ENCODE measurements at regions not wholly inside any gene's neighbourhood (a gene's known extent, or its start where the extent isn't known, plus 50 kb on each side); places are given as distances from the start of the nearest gene placed in this dataset.

GRCh38 chr15:46880791-46881190 is 836.5 kb upstream of the SEMA6D start:
- Histone ChIP-seq H3K4me1 (no peaks in the 10 kb centered on the region), H3K36me3 (peaks cover 0 to 1% of the 10 kb centered on the region in 2 donors), H3K4me3 (no peak overlapping the region), H3K27ac (no peak overlapping the region), H3K9me3 (no peaks in the 10 kb centered on the region), H3K27me3 (no peaks in the 10 kb centered on the region)
- intact Hi-C loops (cut with DNase I; ENCODE audit: low total_unique reads), result no loop called here
- DNase-seq, result no peak
- TF ChIP-seq, protein P1, sequence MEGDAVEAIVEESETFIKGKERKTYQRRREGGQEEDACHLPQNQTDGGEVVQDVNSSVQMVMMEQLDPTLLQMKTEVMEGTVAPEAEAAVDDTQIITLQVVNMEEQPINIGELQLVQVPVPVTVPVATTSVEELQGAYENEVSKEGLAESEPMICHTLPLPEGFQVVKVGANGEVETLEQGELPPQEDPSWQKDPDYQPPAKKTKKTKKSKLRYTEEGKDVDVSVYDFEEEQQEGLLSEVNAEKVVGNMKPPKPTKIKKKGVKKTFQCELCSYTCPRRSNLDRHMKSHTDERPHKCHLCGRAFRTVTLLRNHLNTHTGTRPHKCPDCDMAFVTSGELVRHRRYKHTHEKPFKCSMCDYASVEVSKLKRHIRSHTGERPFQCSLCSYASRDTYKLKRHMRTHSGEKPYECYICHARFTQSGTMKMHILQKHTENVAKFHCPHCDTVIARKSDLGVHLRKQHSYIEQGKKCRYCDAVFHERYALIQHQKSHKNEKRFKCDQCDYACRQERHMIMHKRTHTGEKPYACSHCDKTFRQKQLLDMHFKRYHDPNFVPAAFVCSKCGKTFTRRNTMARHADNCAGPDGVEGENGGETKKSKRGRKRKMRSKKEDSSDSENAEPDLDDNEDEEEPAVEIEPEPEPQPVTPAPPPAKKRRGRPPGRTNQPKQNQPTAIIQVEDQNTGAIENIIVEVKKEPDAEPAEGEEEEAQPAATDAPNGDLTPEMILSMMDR (IDR thresholded peaks at IDR 0.05), result no peak
- no peak for TF ChIP-seq POLR2A (IDR thresholded peaks at IDR 0.05)

GRCh38 chr15:46892621-46893160 is 824.6 kb upstream of the SEMA6D start:
- no peak for DNase-seq
- Histone ChIP-seq H3K4me3 (no peak overlapping the region), H3K36me3 (no peaks in the 10 kb centered on the region), H3K27me3 (no peaks in the 10 kb centered on the region), H3K4me1 (no peaks in the 10 kb centered on the region), H3K9me3 (no peaks in the 10 kb centered on the region), H3K27ac (no peak overlapping the region)
- TF ChIP-seq, protein P1 (IDR thresholded peaks at IDR 0.05), result no peak
- no peak for TF ChIP-seq POLR2A (IDR thresholded peaks at IDR 0.05)
- intact Hi-C loops (cut with DNase I; ENCODE audit: low total_unique reads), result no loop called here

- no peaks in the 10 kb centered on the region for H3K9me3 ChIP-seq
- no peak overlapping the region for H3K4me3 ChIP-seq
- H3K36me3 ChIP-seq, result no peaks in the 10 kb centered on the region
- H3K27ac ChIP-seq, result no peak overlapping the region
- H3K27me3 ChIP-seq, result no peaks in the 10 kb centered on the region
- DNase-seq, result no peak
- TF ChIP-seq, protein P1 (IDR thresholded peaks at IDR 0.05), result no peak
- TF ChIP-seq POLR2A (IDR thresholded peaks at IDR 0.05), result no peak
- H3K4me1 ChIP-seq, result no peaks in the 10 kb centered on the region
- intact Hi-C loops (cut with DNase I; ENCODE audit: low total_unique reads), result no loop called here
Measured at GRCh38 chr15:46894644-46895043, 822.7 kb upstream of the SEMA6D start.

DNA sequence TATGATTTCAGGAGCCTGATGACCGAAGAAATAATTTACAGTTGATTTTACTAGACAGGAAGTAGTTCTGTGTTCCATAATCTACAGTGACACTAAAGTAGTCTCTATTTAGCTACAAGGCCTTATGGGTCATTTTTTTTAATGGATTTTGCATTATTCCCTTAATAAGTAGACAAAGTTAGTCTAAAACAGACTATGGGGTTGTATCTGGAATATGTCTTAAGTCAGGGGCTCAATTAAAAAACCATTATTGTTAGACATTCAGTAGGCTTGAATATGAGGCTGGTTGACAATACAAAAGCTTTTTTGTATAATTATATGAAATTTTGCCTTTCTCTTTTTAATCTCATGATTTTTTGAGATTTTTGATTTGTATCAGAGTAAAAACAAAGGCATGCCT is 820.0 kb upstream of the SEMA6D start:
- H3K27me3 ChIP-seq, result no peaks in the 10 kb centered on the region
- no peak for DNase-seq
- TF ChIP-seq, protein P1 (IDR thresholded peaks at IDR 0.05), result no peak
- no peak for TF ChIP-seq POLR2A (IDR thresholded peaks at IDR 0.05)
- no peaks in the 10 kb centered on the region for H3K4me1 ChIP-seq
- no peak overlapping the region for H3K27ac ChIP-seq
- H3K9me3 ChIP-seq, result no peaks in the 10 kb centered on the region
- no peak overlapping the region for H3K4me3 ChIP-seq
- intact Hi-C loops (cut with DNase I; ENCODE audit: low total_unique reads), result no loop called here
- no peaks in the 10 kb centered on the region for H3K36me3 ChIP-seq

- no peak overlapping the region for H3K27ac ChIP-seq
- intact Hi-C loops (cut with DNase I; ENCODE audit: low total_unique reads), result no loop called here
- H3K4me1 ChIP-seq, result no peaks in the 10 kb centered on the region
- H3K9me3 ChIP-seq, result no peaks in the 10 kb centered on the region
- no peaks in the 10 kb centered on the region for H3K27me3 ChIP-seq
- H3K4me3 ChIP-seq, result no peak overlapping the region
- H3K36me3 ChIP-seq, result no peaks in the 10 kb centered on the region
- DNase-seq, result no peak
- TF ChIP-seq POLR2A (IDR thresholded peaks at IDR 0.05), result no peak
- TF ChIP-seq, protein P1 (IDR thresholded peaks at IDR 0.05), result no peak
Measured at GRCh38 chr15:46901001-46901400, 816.3 kb upstream of the SEMA6D start.

All from uterus (tissue), 3 donors.